Fibroblast of skin of back (primary cell): ENCODE measurements at regions not wholly inside any gene's neighbourhood (a gene's known extent, or its start where the extent isn't known, plus 50 kb on each side); places are given as distances from the start of the nearest gene placed in this dataset.
"Not testable (repeated sequence)": the region's sequence is repeated elsewhere in the genome, so short reads cannot be mapped to it uniquely, and the experiment has no call there.

Source experiments
- DNase-seq: peaks from one replicate; pipeline ENCODE4 v3.0.0-alpha.2; 2013

GRCh38 chr2:3115301-3116042 is 262.1 kb downstream of the EIPR1 start:
- no peak for DNase-seq

- no peak for DNase-seq
Observed at GRCh38 chr2:3114406-3115185, 263.0 kb downstream of the EIPR1 start.

GRCh38 chr2:3113769-3114168 is 263.8 kb downstream of the EIPR1 start:
- no peak for DNase-seq

- DNase-seq, result no peak
Observed at GRCh38 chr2:3113122-3113521, 264.5 kb downstream of the EIPR1 start.

- DNase-seq, result no peak
Observed at GRCh38 chr2:3112553-3112952, 265.1 kb downstream of the EIPR1 start.

GRCh38 chr2:3112131-3112530 is 265.5 kb downstream of the EIPR1 start:
- no peak for DNase-seq

GRCh38 chr2:3110994-3111666 is 266.5 kb downstream of the EIPR1 start:
- no peak for DNase-seq

- DNase-seq, result no peak
Observed at GRCh38 chr2:3110555-3110954, 267.1 kb downstream of the EIPR1 start.

- DNase-seq, result no peak
Observed at GRCh38 chr2:3108710-3109702, 268.6 kb downstream of the EIPR1 start.

- DNase-seq, result no peak
Observed at GRCh38 chr2:3108105-3108504, 269.5 kb downstream of the EIPR1 start.

- no peak for DNase-seq
Observed at GRCh38 chr2:3107567-3107966, 270.1 kb downstream of the EIPR1 start.

- no peak for DNase-seq
Observed at GRCh38 chr2:3105814-3106569, 271.6 kb downstream of the EIPR1 start.

GRCh38 chr2:3104958-3105813 is 272.4 kb downstream of the EIPR1 start:
- not testable (repeated sequence) for DNase-seq

GRCh38 chr2:3104261-3104660 is 273.4 kb downstream of the EIPR1 start:
- no peak for DNase-seq

- no peak for DNase-seq
Observed at GRCh38 chr2:3102922-3103569, 274.6 kb downstream of the EIPR1 start.

- no peak for DNase-seq
Observed at GRCh38 chr2:3102081-3102921, 275.3 kb downstream of the EIPR1 start.

GRCh38 chr2:3101016-3101942 is 276.3 kb downstream of the EIPR1 start:
- no peak for DNase-seq

GRCh38 chr2:3100386-3100785 is 277.2 kb downstream of the EIPR1 start:
- DNase-seq, result no peak
